Endometrium (tissue), 2 donors: ENCODE measurements at regions not wholly inside any gene's neighbourhood (a gene's known extent, or its start where the extent isn't known, plus 50 kb on each side); places are given as distances from the start of the nearest gene placed in this dataset.

Experiments used
- FAIRE-seq: peaks from 2 replicates; lab custom pipeline; 2012; peaks lifted over from hg19 to GRCh38; lab: Jason Lieb, UNC
- donor health status: control.
- donor health status: control.

- no peak for FAIRE-seq
These were observed 61.0 kb upstream of the FAM47C start for GRCh38 chrX:36947214-36947613.

DNA sequence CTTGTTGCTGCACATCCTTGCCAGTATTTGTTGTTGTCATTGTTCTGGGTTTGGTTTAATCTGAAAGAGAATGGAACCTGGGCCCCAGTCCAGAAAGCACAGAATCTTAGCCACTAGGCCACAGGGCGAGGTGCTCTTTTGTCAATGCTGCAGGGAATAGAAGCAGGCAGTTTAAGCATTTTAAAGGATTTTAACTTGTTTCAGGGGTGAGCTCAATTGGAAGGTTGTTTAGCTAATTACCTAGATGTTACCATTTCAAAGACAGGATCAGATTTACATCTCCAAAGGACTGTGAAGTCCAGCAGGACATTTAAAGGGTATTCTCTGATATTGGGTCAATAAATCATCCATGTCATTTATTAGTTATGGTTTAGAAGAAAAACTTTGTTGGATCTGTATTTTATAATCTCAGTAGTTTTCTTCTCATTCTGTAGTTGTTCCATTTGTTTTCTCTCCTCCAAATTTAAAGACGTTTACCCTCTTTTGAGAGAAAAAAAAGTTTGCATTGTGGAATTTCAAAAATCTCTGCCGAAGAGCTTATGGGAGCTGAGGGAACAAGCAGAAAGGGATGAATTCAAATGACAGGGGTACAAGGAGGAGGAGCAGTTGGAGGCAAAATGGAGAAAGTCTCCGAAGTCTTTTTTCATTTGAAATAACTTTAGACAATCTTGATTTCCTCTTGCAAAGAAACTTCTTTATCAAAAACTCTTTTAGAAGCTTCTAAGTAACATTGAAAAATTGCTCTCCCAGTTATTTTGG lies 57.5 kb upstream of the FAM47C start:
- no peak for FAIRE-seq

DNA sequence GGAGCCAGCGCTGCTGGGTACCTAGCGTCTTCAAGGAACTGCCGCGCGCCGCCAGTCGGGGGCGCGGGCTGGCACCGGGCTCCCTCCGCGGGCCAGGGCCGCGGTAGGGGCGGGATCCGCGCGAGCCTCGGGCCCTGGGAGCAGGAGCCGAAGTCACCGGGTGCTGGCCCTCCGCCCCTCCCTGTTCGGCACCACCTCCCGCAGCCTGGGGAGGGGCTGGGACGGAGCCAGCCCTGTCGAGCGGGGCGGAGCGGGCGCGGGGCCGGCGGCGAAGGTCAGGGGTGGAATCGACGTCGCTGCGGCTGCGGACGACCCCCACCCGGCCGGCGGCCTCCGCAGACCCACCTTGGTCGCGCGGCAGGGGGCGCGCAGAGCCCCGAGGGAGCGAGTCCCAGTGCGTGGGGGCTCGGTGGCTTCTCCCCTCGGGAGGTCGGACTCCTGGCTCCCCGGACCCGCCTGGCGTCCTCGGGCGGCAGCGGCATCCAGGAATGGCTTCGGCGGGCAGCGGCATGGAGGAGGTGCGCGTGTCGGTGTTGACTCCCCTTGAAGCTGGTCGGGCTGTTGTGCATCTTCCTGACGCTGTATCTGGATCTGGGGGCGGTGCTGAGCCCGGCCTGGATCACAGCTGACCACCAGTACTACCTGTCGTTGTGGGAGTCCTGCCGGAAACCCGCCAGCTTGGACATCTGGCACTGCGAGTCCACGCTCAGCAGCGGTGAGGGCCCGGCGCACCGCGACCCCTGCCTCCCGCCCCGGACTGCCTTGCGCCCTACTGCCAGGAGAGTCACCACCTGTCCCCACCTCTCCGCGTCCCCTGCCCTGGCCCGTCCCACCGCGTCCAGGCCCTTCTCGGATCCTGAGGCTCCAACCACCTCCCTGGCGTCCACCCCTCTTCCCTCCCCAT lies 50.5 kb upstream of the FAM47C start:
- FAIRE-seq: no peak
